Neuronal stem cell (in vitro differentiated cells): ENCODE measurements at regions not wholly inside any gene's neighbourhood (a gene's known extent, or its start where the extent isn't known, plus 50 kb on each side); places are given as distances from the start of the nearest gene placed in this dataset.
"Not testable (repeated sequence)": the region's sequence is repeated elsewhere in the genome, so short reads cannot be mapped to it uniquely, and the experiment has no call there.

ENCODE experiments used
- DNase-seq: peaks from one replicate; pipeline ENCODE4 v3.0.0-alpha.2; 2013; ENCODE audit warnings: low spot score
- H2AFZ ChIP-seq: one replicate; pipeline ENCODE4 v1.6.1; 2013; ENCODE audit warnings: mild to moderate bottlenecking, low read length, inconsistent platforms
- H2AK5ac ChIP-seq: 2 replicates; pipeline ENCODE4 v1.6.1; 2013; ENCODE audit warnings: low read depth, mild to moderate bottlenecking, inconsistent platforms, low read length, moderate library complexity, mixed read lengths
- H2BK120ac ChIP-seq: 2 replicates; pipeline ENCODE4 v1.6.1; 2013; ENCODE audit warnings: low read depth, mild to moderate bottlenecking, inconsistent platforms, low read length, moderate library complexity, mixed read lengths
- H2BK12ac ChIP-seq: one replicate; pipeline ENCODE4 v1.6.1; 2013; ENCODE audit warnings: low read length, inconsistent platforms
- H2BK15ac ChIP-seq: 2 replicates; pipeline ENCODE4 v1.6.1; 2013; ENCODE audit warnings: mild to moderate bottlenecking, low read length, inconsistent platforms, mixed read lengths
- H2BK5ac ChIP-seq: one replicate; pipeline ENCODE4 v1.6.1; 2013; ENCODE audit warnings: inconsistent platforms, mild to moderate bottlenecking, low read length, moderate library complexity
- H3K14ac ChIP-seq: one replicate; pipeline ENCODE4 v1.6.1; 2013; ENCODE audit warnings: low read length, inconsistent platforms
- H3K18ac ChIP-seq: 2 replicates; pipeline ENCODE4 v1.6.1; 2013; ENCODE audit warnings: low read length, inconsistent platforms
- H3K23ac ChIP-seq: 2 replicates; pipeline ENCODE4 v1.6.1; 2013; ENCODE audit warnings: low read depth, mild to moderate bottlenecking, mixed read lengths, low read length, inconsistent platforms; ENCODE audit not compliant: poor library complexity
- H3K27ac ChIP-seq: replicated peaks from 3 replicates; pipeline ENCODE4 v1.5.1; 2013; ENCODE audit warnings: low read length, inconsistent platforms
- H3K27me3 ChIP-seq, 3 experiments: 2 replicates each; pipeline ENCODE4 v1.6.1; 2013; ENCODE audit warnings: low read length in 3 of 3, mild to moderate bottlenecking in 2 of 3, inconsistent platforms in 1 of 3, low read depth in 1 of 3, mixed read lengths in 1 of 3, moderate library complexity in 1 of 3; ENCODE audit not compliant: control insufficient read depth in 3 of 3, insufficient read depth in 3 of 3
- H3K36me3 ChIP-seq, 2 donors: replicated peaks in 1 of 2; 2 replicates each; pipeline ENCODE4 v1.6.1; 2013; ENCODE audit warnings: low read length in 2 of 2; ENCODE audit not compliant: control insufficient read depth in 2 of 2, insufficient read depth in 2 of 2
- H3K4ac ChIP-seq: 2 replicates; pipeline ENCODE4 v1.6.1; 2013; ENCODE audit warnings: inconsistent platforms, mild to moderate bottlenecking, low read length, moderate library complexity
- H3K4me1 ChIP-seq, 2 donors: 1 replicate in 1 of 2; 2 replicates in 1 of 2; pipeline ENCODE4 v1.6.1; 2013; ENCODE audit warnings: low read length in 2 of 2, low read depth in 1 of 2; ENCODE audit not compliant: control insufficient read depth in 2 of 2, insufficient read depth in 1 of 2
- H3K4me2 ChIP-seq: one replicate; pipeline ENCODE4 v1.6.1; 2013; ENCODE audit warnings: mild to moderate bottlenecking, low read length, inconsistent platforms; ENCODE audit not compliant: insufficient read depth, poor library complexity, severe bottlenecking
- H3K4me3 ChIP-seq, 2 donors: 2 replicates each; pipeline ENCODE4 v1.5.1; 2013; ENCODE audit warnings: low read length in 2 of 2, mild to moderate bottlenecking in 2 of 2, inconsistent platforms in 1 of 2, moderate library complexity in 1 of 2
- H3K79me1 ChIP-seq: one replicate; pipeline ENCODE4 v1.6.1; 2013; ENCODE audit warnings: low read depth, mild to moderate bottlenecking, inconsistent platforms, low read length, moderate library complexity
- H3K9ac ChIP-seq: one replicate; pipeline ENCODE4 v1.6.1; 2013; ENCODE audit warnings: mild to moderate bottlenecking, low read depth, low read length, inconsistent platforms; ENCODE audit not compliant: poor library complexity
- H3K9me3 ChIP-seq, 2 donors: replicated peaks in 1 of 2; 2 replicates each; pipeline versions ENCODE3 to v1.6.1; 2013; ENCODE audit warnings: low read length in 2 of 2, mild to moderate bottlenecking in 2 of 2, inconsistent platforms in 1 of 2, low read depth in 1 of 2, mixed read lengths in 1 of 2, moderate library complexity in 1 of 2; ENCODE audit not compliant: control insufficient read depth in 2 of 2, insufficient read depth in 1 of 2
- H4K8ac ChIP-seq: one replicate; pipeline ENCODE4 v1.6.1; 2013; ENCODE audit warnings: low read depth, mild to moderate bottlenecking, inconsistent platforms, low read length, moderate library complexity
- H4K91ac ChIP-seq: one replicate; pipeline ENCODE4 v1.6.1; 2013; ENCODE audit warnings: low read length, low read depth, mild to moderate bottlenecking, inconsistent platforms; ENCODE audit not compliant: poor library complexity
- WGBS, 2 donors: extraction: QIAGEN DNeasy Blood & Tissue Kit; methylation state at CpG; one replicate each; pipeline ENCODE4 v1.1.7; 2013; ENCODE audit warnings: missing lambda C conversion rate in 2 of 2, mixed read lengths in 1 of 2; ENCODE audit not compliant: insufficient read length in 2 of 2, insufficient replicate concordance in 1 of 2; ENCODE audit errors: extremely low coverage in 2 of 2; 5-methylcytosine and 5-hydroxymethylcytosine counted together

GRCh38 chr14:37692680-37693079, 97.3 kb downstream of the TTC6 start:
- not testable (repeated sequence) for H3K27me3 ChIP-seq, H3K36me3 ChIP-seq, H3K79me1 ChIP-seq, H2BK12ac ChIP-seq, H2BK120ac ChIP-seq, H3K23ac ChIP-seq, H3K4me2 ChIP-seq, H3K9ac ChIP-seq, H3K14ac ChIP-seq, H3K4me1 ChIP-seq, H3K18ac ChIP-seq, H2AK5ac ChIP-seq, H3K4ac ChIP-seq, H4K91ac ChIP-seq, H3K9me3 ChIP-seq, H3K4me3 ChIP-seq, H3K27ac ChIP-seq, DNase-seq, H4K8ac ChIP-seq, H2AFZ ChIP-seq, H2BK15ac ChIP-seq, H2BK5ac ChIP-seq

- H4K8ac ChIP-seq, H2BK5ac ChIP-seq, H3K27me3 ChIP-seq, H2BK12ac ChIP-seq, H3K23ac ChIP-seq, H3K27ac ChIP-seq, H3K4me1 ChIP-seq, H3K4me3 ChIP-seq, H3K4me2 ChIP-seq, H3K9ac ChIP-seq, H2AFZ ChIP-seq, H3K9me3 ChIP-seq, DNase-seq, H4K91ac ChIP-seq, H2AK5ac ChIP-seq, H3K18ac ChIP-seq, H2BK120ac ChIP-seq, H3K79me1 ChIP-seq, H3K36me3 ChIP-seq, H2BK15ac ChIP-seq, H3K4ac ChIP-seq, H3K14ac ChIP-seq: not testable (repeated sequence)
- WGBS, 2 donors = 100% methylated on average over 1 of the region's 1 CpG
These were observed 98.0 kb downstream of the TTC6 start for GRCh38 chr14:37693420-37693819.

- H4K8ac ChIP-seq = no peak overlapping the region
- no peak overlapping the region for H2BK15ac ChIP-seq
- H3K27ac ChIP-seq = no peak overlapping the region
- no peak overlapping the region for H2BK12ac ChIP-seq
- H3K9me3 ChIP-seq = no peaks in the 10 kb centered on the region
- H3K4me1 ChIP-seq = no peaks in the 10 kb centered on the region
- no peak overlapping the region for H2BK120ac ChIP-seq
- no peaks in the 10 kb centered on the region for H3K79me1 ChIP-seq
- H3K23ac ChIP-seq = no peak overlapping the region
- H3K36me3 ChIP-seq = no peaks in the 10 kb centered on the region
- no peak overlapping the region for H3K9ac ChIP-seq
- H3K14ac ChIP-seq = no peak overlapping the region
- H3K27me3 ChIP-seq = no peaks in the 10 kb centered on the region
- no peak for DNase-seq
- H2AFZ ChIP-seq = no peak overlapping the region
- H3K18ac ChIP-seq = no peak overlapping the region
- no peak overlapping the region for H3K4me3 ChIP-seq
- no peak overlapping the region for H2BK5ac ChIP-seq
- H3K4me2 ChIP-seq = no peak overlapping the region
- H4K91ac ChIP-seq = no peak overlapping the region
- no peak overlapping the region for H3K4ac ChIP-seq
- no peak overlapping the region for H2AK5ac ChIP-seq
- WGBS, 2 donors = no CpG with 5 or more reads among the region's 1 CpG
These were observed 100.4 kb downstream of the TTC6 start for GRCh38 chr14:37695866-37696265.

DNA sequence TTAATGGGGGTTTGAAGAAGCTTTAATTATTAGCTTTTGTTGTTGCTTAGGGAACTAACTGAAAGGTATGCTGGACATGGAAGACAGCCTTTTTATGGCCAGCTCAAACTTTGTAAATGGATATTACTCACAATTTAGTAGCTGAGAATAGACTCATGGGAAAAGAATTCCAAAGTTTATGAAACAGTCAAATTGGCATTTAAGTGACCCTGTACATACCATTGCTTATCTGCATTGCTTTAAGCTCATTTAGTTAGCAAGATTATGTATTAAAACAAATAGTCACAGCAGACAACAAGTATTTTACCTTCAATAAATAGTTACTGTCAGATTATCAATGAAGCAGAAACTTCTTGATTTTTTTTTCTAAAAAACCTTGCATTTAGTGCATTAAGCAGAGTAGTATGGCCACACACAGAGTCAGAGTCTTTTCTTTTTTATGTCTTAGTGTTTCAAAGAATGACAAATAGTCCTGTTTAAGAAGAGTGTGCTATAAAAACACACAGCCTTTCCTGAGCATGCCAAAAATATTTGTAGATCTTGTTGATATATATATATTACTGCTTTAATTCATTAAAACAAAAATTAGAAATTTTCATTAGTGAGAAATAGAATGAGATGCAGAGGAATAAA, 102.2 kb downstream of the TTC6 start:
- no peak for DNase-seq
- no peak overlapping the region for H3K14ac ChIP-seq
- H2AK5ac ChIP-seq = no peak overlapping the region
- no peak overlapping the region for H3K27ac ChIP-seq
- no peak overlapping the region for H3K23ac ChIP-seq
- H2BK12ac ChIP-seq = no peak overlapping the region
- H3K79me1 ChIP-seq = no peaks in the 10 kb centered on the region
- H3K4me3 ChIP-seq = no peak overlapping the region
- no peak overlapping the region for H3K4me2 ChIP-seq
- no peak overlapping the region for H2AFZ ChIP-seq
- H4K8ac ChIP-seq = no peak overlapping the region
- H2BK5ac ChIP-seq = no peak overlapping the region
- no peak overlapping the region for H4K91ac ChIP-seq
- no peaks in the 10 kb centered on the region for H3K27me3 ChIP-seq
- no peak overlapping the region for H3K18ac ChIP-seq
- no peak overlapping the region for H3K9ac ChIP-seq
- H2BK15ac ChIP-seq = no peak overlapping the region
- no peaks in the 10 kb centered on the region for H3K36me3 ChIP-seq
- no peak overlapping the region for H3K4ac ChIP-seq
- no peak overlapping the region for H2BK120ac ChIP-seq
- no peaks in the 10 kb centered on the region for H3K9me3 ChIP-seq
- H3K4me1 ChIP-seq = no peaks in the 10 kb centered on the region
